ENCODE measurements at regions not wholly inside any gene's neighbourhood (a gene's known extent, or its start where the extent isn't known, plus 50 kb on each side); places are given as distances from the start of the nearest gene placed in this dataset.

GRCh38 chr13:76331943-76332712, 554.1 kb downstream of the KCTD12 start:
- TF ChIP-seq, protein P1, sequence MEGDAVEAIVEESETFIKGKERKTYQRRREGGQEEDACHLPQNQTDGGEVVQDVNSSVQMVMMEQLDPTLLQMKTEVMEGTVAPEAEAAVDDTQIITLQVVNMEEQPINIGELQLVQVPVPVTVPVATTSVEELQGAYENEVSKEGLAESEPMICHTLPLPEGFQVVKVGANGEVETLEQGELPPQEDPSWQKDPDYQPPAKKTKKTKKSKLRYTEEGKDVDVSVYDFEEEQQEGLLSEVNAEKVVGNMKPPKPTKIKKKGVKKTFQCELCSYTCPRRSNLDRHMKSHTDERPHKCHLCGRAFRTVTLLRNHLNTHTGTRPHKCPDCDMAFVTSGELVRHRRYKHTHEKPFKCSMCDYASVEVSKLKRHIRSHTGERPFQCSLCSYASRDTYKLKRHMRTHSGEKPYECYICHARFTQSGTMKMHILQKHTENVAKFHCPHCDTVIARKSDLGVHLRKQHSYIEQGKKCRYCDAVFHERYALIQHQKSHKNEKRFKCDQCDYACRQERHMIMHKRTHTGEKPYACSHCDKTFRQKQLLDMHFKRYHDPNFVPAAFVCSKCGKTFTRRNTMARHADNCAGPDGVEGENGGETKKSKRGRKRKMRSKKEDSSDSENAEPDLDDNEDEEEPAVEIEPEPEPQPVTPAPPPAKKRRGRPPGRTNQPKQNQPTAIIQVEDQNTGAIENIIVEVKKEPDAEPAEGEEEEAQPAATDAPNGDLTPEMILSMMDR (IDR thresholded peaks at IDR 0.05), result no peak
- no peak for TF ChIP-seq POLR2A (IDR thresholded peaks at IDR 0.05)

Data from body of pancreas (tissue), 4 donors.